BLaER1 treated with 17β-estradiol and CSF1 and Interleukin-3, amounts not matched to agents 10 nM and 100 nM (cell line): ENCODE measurements at regions not wholly inside any gene's neighbourhood (a gene's known extent, or its start where the extent isn't known, plus 50 kb on each side); places are given as distances from the start of the nearest gene placed in this dataset.
"Not testable (repeated sequence)": the region's sequence is repeated elsewhere in the genome, so short reads cannot be mapped to it uniquely, and the experiment has no call there.

ENCODE experiments used
- H3K27ac ChIP-seq, 11 experiments: shearing (Covaris generic); formaldehyde crosslinking; 2 replicates each; pipeline ENCODE4 v1.8.1; 2022
- H3K27me3 ChIP-seq, 11 experiments: shearing (Covaris generic); formaldehyde crosslinking; 2 replicates each; pipeline ENCODE4 v1.8.1; 2022
- H3K36me3 ChIP-seq, 11 experiments: shearing (Covaris generic); formaldehyde crosslinking; 2 replicates each; pipeline ENCODE4 v1.8.1; 2022
- H3K4me1 ChIP-seq, 10 experiments: shearing (Covaris generic); formaldehyde crosslinking; 2 replicates each; pipeline ENCODE4 v1.8.1; 2022
- H3K4me2 ChIP-seq, 11 experiments: shearing (Covaris generic); formaldehyde crosslinking; 2 replicates each; pipeline ENCODE4 v1.8.1; 2022
- H3K4me3 ChIP-seq, 10 experiments: shearing (Covaris generic); formaldehyde crosslinking; 2 replicates each; pipeline ENCODE4 v1.8.1; 2022
- H3K9ac ChIP-seq, 11 experiments: shearing (Covaris generic); formaldehyde crosslinking; 2 replicates each; pipeline ENCODE4 v1.8.1; 2022
- H3K9me3 ChIP-seq, 11 experiments: shearing (Covaris generic); formaldehyde crosslinking; replicated peaks in 1 of 11; 2 replicates each; pipeline ENCODE4 v1.8.1; 2022
- H4K20me1 ChIP-seq, 11 experiments: shearing (Covaris generic); formaldehyde crosslinking; 2 replicates each; pipeline ENCODE4 v1.8.1; 2022
- Cebpa-rat ChIP-seq, 11 experiments: shearing (Covaris generic); IDR thresholded peaks; 2 replicates each; pipeline ENCODE4 v1.8.1; 2022

DNA sequence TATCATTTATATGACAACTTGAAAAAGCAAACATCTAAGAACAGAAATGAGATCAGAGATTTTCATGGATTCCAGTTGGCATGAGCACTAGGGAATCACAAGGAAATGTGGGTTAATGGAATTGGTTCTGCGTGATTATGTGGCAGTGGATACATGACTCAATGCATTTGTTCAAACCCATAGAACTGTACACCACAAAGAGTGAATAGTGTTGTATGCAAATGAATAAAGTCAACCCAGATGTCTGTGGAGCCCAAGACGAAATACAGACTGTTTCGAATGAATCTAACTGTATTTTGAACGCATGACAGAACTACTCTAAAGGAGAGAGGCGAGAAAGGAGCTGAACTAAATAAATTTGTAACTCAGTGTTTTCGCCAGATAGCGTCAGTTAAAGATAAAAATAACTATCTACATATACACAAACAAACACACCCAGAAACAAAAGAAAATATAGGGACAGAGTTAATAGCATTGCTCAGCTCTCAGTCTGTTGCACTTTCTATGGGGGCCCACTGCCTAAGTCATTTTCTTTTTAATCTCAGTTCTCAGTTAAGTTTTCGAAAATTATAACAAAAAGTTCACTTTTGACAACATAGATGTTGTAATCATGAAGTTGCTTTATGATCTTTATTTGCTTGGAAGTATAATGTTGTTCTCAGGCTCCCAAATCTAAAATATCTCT is 636.7 kb upstream of the SEMA3D start:
- TF ChIP-seq Cebpa-rat (IDR thresholded peaks at IDR 0.05), result no peak
- Histone ChIP-seq H3K27ac (no peak overlapping the region), H3K4me3 (no peak overlapping the region), H3K4me1 (no peaks in the 10 kb centered on the region), H3K9me3 (peaks cover 15 to 19% (median 17%) of the 10 kb centered on the region in 11 experiments), H3K27me3 (no peaks in the 10 kb centered on the region), H3K36me3 (no peaks in the 10 kb centered on the region; a peak in 1 of 22 replicates), H3K9ac (no peak overlapping the region), H4K20me1 (no peaks in the 10 kb centered on the region), H3K4me2 (no peak overlapping the region)

DNA sequence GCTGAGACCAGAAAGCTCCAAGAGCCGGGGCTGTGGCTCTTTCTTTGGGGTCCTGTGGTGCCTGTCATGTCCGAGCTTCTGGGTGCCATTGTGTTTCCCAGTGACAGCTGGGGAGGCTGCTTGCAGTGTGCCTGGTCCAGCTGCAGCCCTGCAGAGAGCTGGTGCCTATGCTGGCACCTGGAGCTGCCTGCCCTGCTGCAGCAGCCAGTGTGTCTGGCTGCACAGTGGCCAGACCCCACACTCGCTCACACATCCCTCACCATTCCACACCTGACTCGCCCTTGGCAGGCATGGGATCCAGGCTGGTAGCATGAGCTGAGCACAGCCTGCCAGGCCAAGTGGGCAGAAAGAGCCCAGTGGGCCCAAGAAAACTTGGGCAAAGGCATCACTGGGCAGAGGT is 635.1 kb upstream of the SEMA3D start:
- Histone ChIP-seq H3K9ac (no peak overlapping the region), H3K36me3 (no peaks in the 10 kb centered on the region; a peak in 1 of 22 replicates), H3K4me3 (no peak overlapping the region), H3K9me3 (peaks cover 15 to 19% (median 17%) of the 10 kb centered on the region in 11 experiments), H3K4me2 (no peak overlapping the region), H3K27me3 (no peaks in the 10 kb centered on the region), H3K4me1 (no peaks in the 10 kb centered on the region), H4K20me1 (no peaks in the 10 kb centered on the region), H3K27ac (no peak overlapping the region)
- TF ChIP-seq Cebpa-rat (IDR thresholded peaks at IDR 0.05), result no peak

DNA sequence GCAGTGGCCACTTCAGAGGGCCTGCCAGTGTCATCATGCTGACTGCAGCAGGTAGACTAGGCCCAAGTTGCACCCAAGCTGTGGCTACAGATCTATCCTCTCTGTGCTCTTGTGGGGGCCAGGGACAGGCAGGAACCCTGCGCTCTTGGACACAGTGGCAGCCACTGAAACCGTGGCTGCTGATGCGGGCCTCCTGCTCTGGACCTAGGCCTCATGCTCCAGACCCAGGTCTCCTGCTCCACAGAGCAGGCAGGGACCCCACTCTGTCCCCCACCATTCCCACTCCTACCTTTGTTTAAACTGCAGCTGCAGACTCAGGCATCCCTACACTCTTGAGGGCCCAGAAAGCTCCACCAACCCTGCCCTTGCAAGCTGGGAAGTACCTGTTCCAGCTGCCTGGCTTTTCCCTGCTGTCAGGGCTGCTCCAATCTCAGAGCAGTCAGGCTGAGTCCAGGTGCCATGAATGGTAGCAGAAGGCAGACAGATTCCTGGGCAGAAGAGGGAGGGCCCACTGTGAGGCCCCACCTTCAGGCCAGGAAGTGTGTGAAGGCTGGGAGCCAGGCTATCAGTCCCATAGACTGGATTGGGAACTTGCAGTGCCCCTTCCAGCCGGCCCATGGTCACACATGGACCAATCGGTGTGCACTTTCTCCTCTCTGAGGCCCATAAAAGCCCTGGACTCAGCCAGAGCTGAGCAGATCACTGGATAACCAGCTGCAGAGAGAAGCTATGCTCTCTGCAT is 634.0 kb upstream of the SEMA3D start:
- Histone ChIP-seq H4K20me1 (no peaks in the 10 kb centered on the region), H3K4me3 (no peak overlapping the region), H3K4me1 (no peaks in the 10 kb centered on the region), H3K27ac (no peak overlapping the region), H3K9me3 (peaks cover 15 to 19% (median 17%) of the 10 kb centered on the region in 11 experiments), H3K4me2 (no peak overlapping the region), H3K36me3 (no peaks in the 10 kb centered on the region; a peak in 1 of 22 replicates), H3K27me3 (no peaks in the 10 kb centered on the region), H3K9ac (no peak overlapping the region)
- no peak for TF ChIP-seq Cebpa-rat (IDR thresholded peaks at IDR 0.05)

DNA sequence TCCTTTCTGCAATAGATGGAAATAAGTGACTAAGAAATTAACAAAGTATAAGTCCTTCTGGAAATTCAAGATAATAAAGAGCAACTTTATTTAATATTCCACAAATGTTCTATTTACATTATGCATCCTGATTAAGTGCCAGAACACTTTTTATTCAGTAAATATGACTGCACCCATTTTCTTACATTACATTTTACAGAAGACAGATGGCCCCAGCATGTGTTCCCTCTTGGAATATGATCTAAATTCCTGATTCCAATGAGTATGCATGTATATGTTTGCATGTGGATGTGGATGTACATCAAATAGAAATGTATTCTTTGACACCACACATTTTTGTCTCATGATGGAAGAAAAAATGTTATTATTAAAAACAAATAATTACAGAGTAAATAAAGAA is 628.7 kb upstream of the SEMA3D start:
- H3K4me3 ChIP-seq, result no peak overlapping the region
- H4K20me1 ChIP-seq, result no peaks in the 10 kb centered on the region
- no peak for TF ChIP-seq Cebpa-rat (IDR thresholded peaks at IDR 0.05)
- H3K4me1 ChIP-seq, result no peaks in the 10 kb centered on the region
- H3K36me3 ChIP-seq, result no peaks in the 10 kb centered on the region
- H3K27ac ChIP-seq, result no peak overlapping the region
- H3K4me2 ChIP-seq, result no peak overlapping the region
- peaks cover under 1 to 3% (median under 1%) of the 10 kb centered on the region in 11 experiments; a peak in 20 of 22 replicates for H3K9me3 ChIP-seq
- H3K9ac ChIP-seq, result no peak overlapping the region
- no peaks in the 10 kb centered on the region for H3K27me3 ChIP-seq

DNA sequence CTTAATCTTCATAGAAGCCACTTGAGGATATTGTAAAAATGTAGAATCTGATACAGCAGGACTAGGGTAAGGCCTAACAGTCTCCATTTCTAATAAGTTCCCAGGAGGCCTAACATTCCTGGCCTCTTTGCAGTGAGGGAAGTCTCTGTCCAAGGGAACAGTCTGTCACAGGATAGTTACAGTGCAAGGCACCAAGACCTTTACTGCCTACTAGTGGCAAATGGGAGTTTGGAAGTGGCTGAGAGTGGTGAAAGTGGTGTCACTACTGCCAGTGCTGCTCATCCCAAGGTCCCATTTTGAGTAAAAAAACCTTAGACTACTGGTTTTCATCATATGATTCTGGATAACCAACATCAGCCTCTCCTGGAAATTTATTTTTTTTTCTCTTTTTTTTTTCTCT is 619.5 kb upstream of the SEMA3D start:
- Histone ChIP-seq H3K4me1 (no peaks in the 10 kb centered on the region), H3K27ac (no peak overlapping the region), H3K4me2 (no peak overlapping the region), H3K27me3 (no peaks in the 10 kb centered on the region), H4K20me1 (no peaks in the 10 kb centered on the region), H3K9me3 (no peaks in the 10 kb centered on the region), H3K4me3 (no peak overlapping the region), H3K36me3 (no peaks in the 10 kb centered on the region), H3K9ac (no peak overlapping the region)
- TF ChIP-seq Cebpa-rat (IDR thresholded peaks at IDR 0.05), result no peak

DNA sequence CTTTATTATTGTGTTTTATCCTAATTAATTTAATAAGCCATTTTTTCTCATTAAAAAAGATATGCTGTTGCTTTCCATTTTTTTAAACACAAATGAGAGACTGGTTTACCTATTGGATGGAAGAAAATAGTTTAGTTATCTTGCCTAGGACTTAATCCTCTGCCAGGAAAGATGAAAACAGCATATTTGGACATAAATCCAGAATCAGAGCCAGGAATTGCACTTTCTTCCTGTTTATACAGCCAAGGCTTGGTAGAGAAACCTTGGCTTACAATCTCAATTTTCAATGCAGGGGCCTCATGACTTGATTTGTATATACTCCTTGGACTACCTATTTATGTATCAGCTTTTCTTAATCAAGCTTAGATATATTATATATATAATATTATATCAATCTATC is 618.8 kb upstream of the SEMA3D start:
- Histone ChIP-seq H3K27me3 (no peaks in the 10 kb centered on the region), H3K9ac (no peak overlapping the region), H3K4me2 (no peak overlapping the region), H3K27ac (no peak overlapping the region), H3K36me3 (no peaks in the 10 kb centered on the region), H3K9me3 (no peaks in the 10 kb centered on the region), H3K4me1 (no peaks in the 10 kb centered on the region), H3K4me3 (no peak overlapping the region), H4K20me1 (no peaks in the 10 kb centered on the region)
- no peak for TF ChIP-seq Cebpa-rat (IDR thresholded peaks at IDR 0.05)

DNA sequence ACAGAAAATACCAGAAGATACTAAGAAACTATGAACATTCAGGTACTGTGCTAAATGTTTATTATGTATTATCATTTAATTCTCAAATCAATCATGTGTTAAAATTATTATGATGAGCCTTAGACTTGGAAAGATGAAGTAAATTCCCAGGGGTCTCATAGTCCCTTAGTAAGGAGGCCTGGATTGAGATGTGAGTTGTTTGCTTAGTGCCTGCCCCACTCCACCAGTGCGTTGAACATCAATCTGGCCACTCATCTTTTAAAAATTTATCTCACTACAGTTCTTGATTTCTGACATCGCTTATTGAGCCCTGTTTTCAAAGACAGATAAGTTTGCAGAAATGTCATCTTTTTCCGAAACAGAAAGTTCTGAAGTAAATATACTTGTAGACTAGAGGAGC is 618.4 kb upstream of the SEMA3D start:
- H3K27ac ChIP-seq, result no peak overlapping the region
- H3K4me1 ChIP-seq, result no peaks in the 10 kb centered on the region
- no peaks in the 10 kb centered on the region for H3K36me3 ChIP-seq
- no peaks in the 10 kb centered on the region for H4K20me1 ChIP-seq
- H3K4me3 ChIP-seq, result no peak overlapping the region
- no peaks in the 10 kb centered on the region for H3K27me3 ChIP-seq
- H3K9ac ChIP-seq, result no peak overlapping the region
- no peak for TF ChIP-seq Cebpa-rat (IDR thresholded peaks at IDR 0.05)
- no peaks in the 10 kb centered on the region for H3K9me3 ChIP-seq
- H3K4me2 ChIP-seq, result no peak overlapping the region

DNA sequence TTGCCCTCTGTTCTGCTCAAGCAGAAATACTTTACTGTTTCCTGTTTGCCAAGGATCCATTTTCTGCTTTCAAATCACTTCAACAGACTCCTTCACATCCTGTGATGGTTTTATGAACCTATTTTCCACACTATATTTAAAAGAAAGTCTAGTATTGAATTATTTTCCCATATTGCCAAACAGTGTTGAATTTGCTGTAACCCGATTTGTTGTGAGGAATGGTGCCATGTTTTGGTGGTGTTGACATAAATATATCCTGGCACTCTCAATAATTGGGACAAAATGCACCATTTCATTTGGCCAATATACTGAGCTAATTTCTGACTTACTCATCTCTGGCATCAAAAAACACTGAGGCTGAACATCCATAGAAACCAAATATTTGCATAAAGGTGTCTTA is 615.4 kb upstream of the SEMA3D start:
- Histone ChIP-seq H3K27me3 (no peaks in the 10 kb centered on the region), H4K20me1 (no peaks in the 10 kb centered on the region), H3K4me3 (no peak overlapping the region), H3K27ac (no peak overlapping the region), H3K4me1 (no peaks in the 10 kb centered on the region), H3K9me3 (no peaks in the 10 kb centered on the region), H3K36me3 (no peaks in the 10 kb centered on the region), H3K4me2 (no peak overlapping the region), H3K9ac (no peak overlapping the region)
- TF ChIP-seq Cebpa-rat (IDR thresholded peaks at IDR 0.05), result no peak

DNA sequence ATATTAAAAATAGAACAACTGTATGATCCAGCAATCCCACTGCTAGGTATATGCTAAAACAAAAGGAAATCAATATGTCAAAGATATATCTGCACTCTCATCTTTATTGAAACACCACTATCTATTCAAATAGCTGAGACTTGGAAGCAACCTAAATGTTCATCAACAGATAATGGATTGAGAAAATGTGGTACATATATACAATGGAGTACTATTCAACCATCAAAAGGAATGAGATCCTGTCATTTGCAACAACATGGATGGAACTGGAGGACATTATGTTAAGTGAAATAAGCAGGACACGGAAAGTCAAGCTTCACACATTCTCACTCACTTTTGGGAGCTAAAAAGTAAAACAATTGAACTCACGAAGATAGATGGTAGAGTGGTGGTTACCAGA is 610.1 kb upstream of the SEMA3D start:
- Histone ChIP-seq H3K4me1 (no peaks in the 10 kb centered on the region; a peak in 1 of 20 replicates), H3K9me3 (no peaks in the 10 kb centered on the region), H3K27ac (no peak overlapping the region), H3K4me2 (no peak overlapping the region), H4K20me1 (no peaks in the 10 kb centered on the region), H3K36me3 (no peaks in the 10 kb centered on the region), H3K4me3 (no peak overlapping the region), H3K9ac (no peak overlapping the region), H3K27me3 (no peaks in the 10 kb centered on the region)
- TF ChIP-seq Cebpa-rat (IDR thresholded peaks at IDR 0.05), result no peak

DNA sequence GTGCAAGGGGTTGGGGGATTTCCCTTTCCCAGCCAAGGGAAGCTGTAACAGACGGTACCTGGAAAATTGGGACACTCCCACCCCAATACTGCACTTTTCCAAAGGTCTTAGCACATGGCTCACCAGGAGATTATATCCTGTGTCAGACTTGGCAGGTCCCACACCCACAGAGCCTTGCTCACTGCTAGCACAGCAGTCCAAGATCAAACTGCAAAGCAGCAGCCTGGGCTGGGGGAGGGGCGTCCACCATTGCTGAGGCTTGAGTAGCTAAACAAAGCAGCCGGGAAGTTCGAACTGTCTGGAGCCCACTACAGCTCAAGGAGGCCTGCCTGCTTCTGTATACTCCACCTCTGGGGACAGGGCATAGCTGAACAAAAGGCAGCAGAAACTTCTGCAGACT is 604.2 kb upstream of the SEMA3D start:
- H3K4me2 ChIP-seq, H3K36me3 ChIP-seq, H3K9me3 ChIP-seq, H3K9ac ChIP-seq, H3K27me3 ChIP-seq, H3K27ac ChIP-seq, H4K20me1 ChIP-seq, H3K4me1 ChIP-seq, H3K4me3 ChIP-seq: not testable (repeated sequence)
